ENCODE measurements at regions not wholly inside any gene's neighbourhood (a gene's known extent, or its start where the extent isn't known, plus 50 kb on each side); places are given as distances from the start of the nearest gene placed in this dataset.
"Not testable (repeated sequence)": the region's sequence is repeated elsewhere in the genome, so short reads cannot be mapped to it uniquely, and the experiment has no call there.

GRCh38 chr5:179410291-179411160, 65.3 kb upstream of the ADAMTS2 start:
- no peak for DNase-seq

GRCh38 chr5:179409806-179410205, 64.5 kb upstream of the ADAMTS2 start:
- no peak for DNase-seq

- no peak for DNase-seq
Observed at GRCh38 chr5:179408611-179409010, 63.4 kb upstream of the ADAMTS2 start.

GRCh38 chr5:179407191-179408175, 62.2 kb upstream of the ADAMTS2 start:
- DNase-seq = no peak

- peak in 1 of 58 donors; percentile 2 for DNase-seq
Observed at GRCh38 chr5:179406031-179406961, 61.0 kb upstream of the ADAMTS2 start.

- no peak for DNase-seq
Observed at GRCh38 chr5:179405426-179406030, 60.3 kb upstream of the ADAMTS2 start.

GRCh38 chr5:179405054-179405416, 59.8 kb upstream of the ADAMTS2 start:
- no peak for DNase-seq

GRCh38 chr5:179404321-179405053, 59.2 kb upstream of the ADAMTS2 start:
- DNase-seq = no peak

- no peak for DNase-seq
Observed at GRCh38 chr5:179403426-179404147, 58.3 kb upstream of the ADAMTS2 start.

- not testable (repeated sequence) for DNase-seq
Observed at GRCh38 chr5:179400435-179400834, 55.2 kb upstream of the ADAMTS2 start.

- DNase-seq = no peak
Observed at GRCh38 chr5:179400020-179400419, 54.8 kb upstream of the ADAMTS2 start.

GRCh38 chr5:179399327-179399726, 54.1 kb upstream of the ADAMTS2 start:
- not testable (repeated sequence) for DNase-seq

- no peak for DNase-seq
Observed at GRCh38 chr5:179397516-179397915, 52.3 kb upstream of the ADAMTS2 start.
